HCT116 (cell line): ENCODE measurements at regions not wholly inside any gene's neighbourhood (a gene's known extent, or its start where the extent isn't known, plus 50 kb on each side); places are given as distances from the start of the nearest gene placed in this dataset.

Experiments
- ATAC-seq: fragments of 200-7000 bp; cut with Tn5 transposase; 2 replicates; pipeline ENCODE4 v1.9.1; 2020; ENCODE audit warnings: mild to moderate bottlenecking, moderate library complexity
- BruUV-seq: library from RNA; stranded (reverse); fragments of 400-500 nt; replicated peaks from 2 replicates; lab custom pipeline; 2021; lab: Mats Ljungman, UMichigan
- CTCF ChIA-PET: fragments of 300-600 bp; sonication (Branson Sonifier 250); formaldehyde crosslinking; loops from one replicate; lab custom pipeline; 2021; ENCODE audit warnings: antibody characterized with exemption; lab: Charles Lee
- POLR2A ChIA-PET: fragments of 300-600, 350-600 bp; sonication (Branson Sonifier 250); formaldehyde crosslinking; loops from one replicate; lab custom pipeline; 2021; ENCODE audit warnings: antibody characterized with exemption; lab: Charles Lee
- RAD21 ChIA-PET, 2 experiments: fragments of 300-600 bp; sonication (Branson Sonifier 250); formaldehyde crosslinking; loops; one replicate each; lab custom pipeline; 2023; ENCODE audit warnings: low total read pairs in 2 of 2; ENCODE audit not compliant: uncharacterized antibody in 2 of 2, unreplicated experiment in 2 of 2, low non-redundant PET in 1 of 2; lab: Charles Lee
- DNase-seq: peaks from one replicate; pipeline ENCODE4 v3.0.0-alpha.2; 2010; ENCODE audit warnings: low read depth, low spot score
- H2AFZ ChIP-seq: fragments of 200-600 bp; shearing (Covaris generic), sonication (generic); 2 replicates; pipeline ENCODE4 v1.6.1; 2017; ENCODE audit warnings: low read depth, mixed run types, mixed read lengths, antibody characterized with exemption, low read length; ENCODE audit not compliant: poor library complexity, severe bottlenecking
- H3K27ac ChIP-seq: 2 replicates; pipeline ENCODE4 v1.5.1; 2012; ENCODE audit warnings: low read depth, low read length
- H3K27me3 ChIP-seq: fragments of 200-600 bp; sonication (generic); 2 replicates; pipeline ENCODE4 v1.6.1; 2016; ENCODE audit warnings: mixed run types, low read length, mixed read lengths; ENCODE audit not compliant: insufficient read depth
- H3K36me3 ChIP-seq, 2 experiments: fragments of 200-500 bp in 1 of 2; fragments of 200-600 bp in 1 of 2; sonication (Bioruptor generic) in 1 of 2; sonication (generic) in 1 of 2; 2 replicates each; pipeline versions ENCODE4 v1.5.1 to v1.6.1; 2014 to 2016; ENCODE audit warnings: low read length in 2 of 2, inconsistent platforms in 1 of 2, mixed read lengths in 1 of 2, mixed run types in 1 of 2; ENCODE audit not compliant: insufficient read depth in 2 of 2, control insufficient read depth in 1 of 2
- H3K4me1 ChIP-seq, 2 experiments: fragments of 200-600 bp in 1 of 2; sonication (generic) in 1 of 2; 2 replicates each; pipeline versions ENCODE4 v1.5.1 to v1.6.1; 2012 to 2017; ENCODE audit warnings: low read length in 2 of 2, inconsistent platforms in 1 of 2, mild to moderate bottlenecking in 1 of 2, mixed read lengths in 1 of 2, mixed run types in 1 of 2, moderate library complexity in 1 of 2; ENCODE audit not compliant: insufficient read depth in 2 of 2, control insufficient read depth in 1 of 2
- H3K4me2 ChIP-seq: fragments of 200-600 bp; sonication (generic); 2 replicates; pipeline ENCODE4 v1.6.1; 2017; ENCODE audit warnings: mixed run types, low read length, mixed read lengths
- H3K4me3 ChIP-seq, 2 experiments: fragments of 200-600 bp in 1 of 2; sonication (generic) in 1 of 2; replicated peaks in 1 of 2; 2 replicates each; pipeline ENCODE4 v1.5.1; 2011 to 2016; ENCODE audit warnings: low read length in 2 of 2, control low read depth in 1 of 2, low read depth in 1 of 2, mild to moderate bottlenecking in 1 of 2, mixed read lengths in 1 of 2, mixed run types in 1 of 2
- H3K79me2 ChIP-seq: fragments of 200-600 bp; sonication (generic); 2 replicates; pipeline ENCODE4 v1.6.1; 2017; ENCODE audit warnings: mild to moderate bottlenecking, mixed run types, low read length, moderate library complexity, mixed read lengths; ENCODE audit not compliant: insufficient read depth
- H3K9ac ChIP-seq: fragments of 200-600 bp; sonication (generic); 2 replicates; pipeline ENCODE4 v1.6.1; 2016; ENCODE audit warnings: low read length, mixed read lengths
- H3K9me2 ChIP-seq: fragments of 200-600 bp; sonication (generic), shearing (Covaris generic); 2 replicates; pipeline ENCODE4 v1.6.1; 2017; ENCODE audit warnings: mixed run types, mild to moderate bottlenecking, moderate library complexity; ENCODE audit not compliant: insufficient read depth
- H3K9me3 ChIP-seq, 2 experiments: fragments of 200-500 bp in 1 of 2; fragments of 200-600 bp in 1 of 2; sonication (Bioruptor generic) in 1 of 2; sonication (generic) in 1 of 2; 2 replicates each; pipeline ENCODE4 v1.6.1; 2014 to 2017; ENCODE audit warnings: low read length in 2 of 2, mixed read lengths in 2 of 2, inconsistent platforms in 1 of 2, low read depth in 1 of 2, mild to moderate bottlenecking in 1 of 2, mixed run types in 1 of 2, moderate library complexity in 1 of 2; ENCODE audit not compliant: control insufficient read depth in 1 of 2, insufficient read depth in 1 of 2
- H4K20me1 ChIP-seq: fragments of 200-600 bp; sonication (generic), shearing (Covaris generic); 2 replicates; pipeline ENCODE4 v1.6.1; 2017; ENCODE audit warnings: mixed run types, mild to moderate bottlenecking, moderate library complexity; ENCODE audit not compliant: insufficient read depth
- CEBPB ChIP-seq: IDR thresholded peaks from 2 replicates; pipeline ENCODE4 v1.6.1; 2012; ENCODE audit warnings: low read depth
- EZH2 ChIP-seq: fragments of 200-600 bp; sonication (generic); IDR thresholded peaks from 2 replicates; pipeline ENCODE4 v1.6.1; 2017; ENCODE audit warnings: antibody characterized with exemption, mixed run types
- POLR2A ChIP-seq: IDR thresholded peaks from 2 replicates; pipeline ENCODE4 v1.7.0; 2011; ENCODE audit warnings: borderline replicate concordance; ENCODE audit not compliant: insufficient read depth, insufficient read length; ENCODE audit errors: extremely low read depth
- SIN3A ChIP-seq: IDR thresholded peaks from 2 replicates; pipeline ENCODE4 v1.6.1; 2012; ENCODE audit warnings: low read depth
- SP1 ChIP-seq: IDR thresholded peaks from 2 replicates; pipeline ENCODE4 v1.6.1; 2012; ENCODE audit warnings: low read depth
- SRF ChIP-seq: IDR thresholded peaks from 2 replicates; pipeline ENCODE4 v1.6.1; 2012; ENCODE audit warnings: low read depth
- TCF7L2 ChIP-seq: IDR thresholded peaks from 2 replicates; pipeline ENCODE4 v1.7.0; 2011; ENCODE audit warnings: borderline replicate concordance, inconsistent platforms; ENCODE audit not compliant: insufficient read depth, insufficient read length; ENCODE audit errors: extremely low read depth
- YY1 ChIP-seq: IDR thresholded peaks from 2 replicates; pipeline ENCODE4 v1.6.1; 2011; ENCODE audit warnings: low read length, low read depth, moderate library complexity, mild to moderate bottlenecking; ENCODE audit not compliant: insufficient replicate concordance; ENCODE audit errors: extremely low read depth
- intact Hi-C: fragments of 100-400 bp; cut with micrococcal nuclease; formaldehyde crosslinking; loops from 2 replicates; pipeline ENCODE4 v1.10.0; 2022
- TF ChIP-seq, protein P1 (sequence below): IDR thresholded peaks from 2 replicates; pipeline ENCODE4 v1.6.1; 2012

DNA sequence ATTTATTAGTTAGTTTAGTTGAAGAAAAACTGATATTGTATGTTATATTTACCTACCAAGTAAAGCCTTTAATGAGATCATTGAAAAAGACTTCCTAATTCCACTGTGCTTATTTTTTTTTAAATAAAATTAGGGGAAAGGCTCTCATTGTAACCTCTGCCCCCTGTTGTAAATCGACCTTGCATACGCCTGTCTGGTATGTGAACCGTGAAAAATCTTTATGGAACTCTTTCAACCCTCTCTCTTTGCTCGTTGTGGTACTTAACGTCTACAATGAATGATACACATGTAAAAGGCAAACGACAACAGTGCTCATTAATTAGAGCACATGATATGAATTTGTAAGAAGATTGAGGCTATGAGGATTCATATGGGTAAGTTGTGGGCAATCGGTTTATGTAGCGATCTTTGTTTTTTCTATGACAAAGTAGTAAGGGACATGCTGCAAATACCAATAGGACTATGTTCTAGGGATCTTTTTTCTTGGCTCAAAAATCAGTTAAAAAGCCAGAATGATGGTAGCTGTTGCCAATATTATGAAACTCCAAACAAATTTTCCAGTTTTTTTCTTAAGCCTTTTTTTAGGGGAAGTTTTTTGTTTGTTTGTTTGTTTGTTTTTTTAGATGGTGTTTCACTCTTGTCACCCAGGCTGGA is 119.0 kb upstream of the MCHR2 start:
- H3K27ac ChIP-seq = no peak overlapping the region
- H2AFZ ChIP-seq = no peak overlapping the region
- DNase-seq (no peak), ATAC-seq (no peak)
- no peak overlapping the region for H3K4me3 ChIP-seq
- H3K4me2 ChIP-seq = no peak overlapping the region
- POLR2A ChIA-PET = no interaction called here
- H3K79me2 ChIP-seq = no peaks in the 10 kb centered on the region
- H3K9ac ChIP-seq = no peak overlapping the region
- RAD21 ChIA-PET = no interaction called here
- no peak for TF ChIP-seq SP1
- TF ChIP-seq CEBPB = no peak
- TF ChIP-seq SIN3A = no peak
- no peak for TF ChIP-seq SRF
- TF ChIP-seq, all 23 proteins: peak for 0
- H3K9me3 ChIP-seq = no peaks in the 10 kb centered on the region
- H4K20me1 ChIP-seq = no peaks in the 10 kb centered on the region
- CTCF ChIA-PET = no interaction called here
- H3K9me2 ChIP-seq = no peaks in the 10 kb centered on the region
- intact Hi-C loops = no loop called here
- no peaks in the 10 kb centered on the region for H3K36me3 ChIP-seq
- no peaks in the 10 kb centered on the region for H3K4me1 ChIP-seq
- H3K27me3 ChIP-seq = no peaks in the 10 kb centered on the region
- BruUV-seq = no TSS peak

DNA sequence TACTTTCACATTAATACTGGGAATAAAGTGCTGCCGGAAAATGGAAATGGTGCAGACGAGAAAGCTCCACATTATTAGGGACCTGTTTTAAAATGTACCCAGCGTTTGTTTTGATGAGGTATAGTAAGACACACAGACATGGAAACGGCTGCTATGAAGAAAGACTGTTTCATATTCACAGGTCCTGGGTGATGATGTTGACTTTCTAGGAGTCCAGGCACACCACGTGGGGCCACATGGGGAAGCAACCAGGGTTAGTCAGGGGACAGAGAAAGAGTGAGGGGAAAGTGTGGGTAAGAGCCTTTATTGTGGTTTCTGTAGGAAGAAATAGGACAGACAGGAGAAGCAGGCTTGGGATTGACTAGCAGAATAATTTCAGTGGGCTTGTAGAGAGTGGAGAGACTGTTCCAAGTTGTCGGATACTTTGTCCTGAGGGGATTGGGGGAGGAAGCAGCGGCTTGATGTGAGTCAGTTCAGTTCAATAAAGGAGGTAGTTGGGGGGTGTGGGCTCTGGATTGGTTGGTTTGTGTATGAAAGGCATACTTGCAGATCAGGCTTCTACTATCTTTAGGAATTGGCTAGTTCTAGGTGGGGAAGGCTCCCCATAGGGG is 112.0 kb upstream of the MCHR2 start:
- no peaks in the 10 kb centered on the region for H3K27me3 ChIP-seq
- no peak for TF ChIP-seq POLR2A
- TF ChIP-seq, protein P1, sequence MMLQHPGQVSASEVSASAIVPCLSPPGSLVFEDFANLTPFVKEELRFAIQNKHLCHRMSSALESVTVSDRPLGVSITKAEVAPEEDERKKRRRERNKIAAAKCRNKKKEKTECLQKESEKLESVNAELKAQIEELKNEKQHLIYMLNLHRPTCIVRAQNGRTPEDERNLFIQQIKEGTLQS = no peak
- no peak for TF ChIP-seq CEBPB
- no peak for TF ChIP-seq EZH2
- TF ChIP-seq TCF7L2 = no peak
- TF ChIP-seq SP1 = no peak
- no peak for TF ChIP-seq YY1
- H3K4me2 ChIP-seq = no peak overlapping the region
- no peaks in the 10 kb centered on the region for H3K79me2 ChIP-seq
- H3K9me3 ChIP-seq = no peaks in the 10 kb centered on the region
- no TSS peak for BruUV-seq
- no peak overlapping the region for H3K9ac ChIP-seq
- H2AFZ ChIP-seq = no peak overlapping the region
- ChIA-PET CTCF (interaction anchor here (0.9 kb wide), 1 partner anchor 238 kb away, joined by 3 read pairs; no protein-coding TSS in a partner anchor), POLR2A (no interaction called here), RAD21 (no interaction called here)
- H3K4me1 ChIP-seq = no peaks in the 10 kb centered on the region
- DNase-seq (no peak), ATAC-seq (no peak)
- H4K20me1 ChIP-seq = no peaks in the 10 kb centered on the region
- H3K4me3 ChIP-seq = no peak overlapping the region
- H3K36me3 ChIP-seq = no peaks in the 10 kb centered on the region
- no peaks in the 10 kb centered on the region for H3K9me2 ChIP-seq
- intact Hi-C loops = loop anchor here (2.0 kb wide), 1 partner anchor 615 kb away; no protein-coding TSS in a partner anchor
- no peak overlapping the region for H3K27ac ChIP-seq
